D721Med (cell line): ENCODE measurements at regions not wholly inside any gene's neighbourhood (a gene's known extent, or its start where the extent isn't known, plus 50 kb on each side); places are given as distances from the start of the nearest gene placed in this dataset.

ENCODE experiments used
- DNase-seq: peaks from one replicate; pipeline ENCODE4 v3.0.0; 2011; ENCODE audit warnings: low spot score; ENCODE audit not compliant: insufficient read length
- FAIRE-seq: peaks from 2 replicates; lab custom pipeline; 2011; peaks lifted over from hg19 to GRCh38; lab: Jason Lieb, UNC
- TF ChIP-seq, protein P1 (sequence below): IDR thresholded peaks from 2 replicates; pipeline ENCODE4 v1.5.1; 2012; ENCODE audit warnings: mild to moderate bottlenecking, control low read depth; ENCODE audit not compliant: insufficient read depth; ENCODE audit errors: missing control alignments

DNA sequence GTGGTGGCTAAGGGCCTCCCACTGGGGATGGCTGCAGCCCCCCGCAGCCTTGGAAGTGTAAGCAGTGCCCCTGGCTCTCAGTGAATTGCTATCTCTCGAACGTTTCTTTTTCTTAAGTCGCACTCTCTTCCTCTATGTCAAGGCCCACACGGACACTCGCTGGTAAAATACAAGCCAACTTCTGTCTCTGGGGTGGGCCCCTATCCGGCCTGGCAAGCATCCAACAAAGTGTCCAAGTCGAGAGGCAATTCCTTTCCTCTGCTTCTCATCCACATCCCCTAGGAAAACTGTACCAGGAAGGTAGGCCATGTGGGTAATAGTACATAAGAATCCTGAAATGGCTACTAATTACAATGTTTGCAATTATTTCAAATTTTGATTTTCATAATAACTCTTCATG is 194.9 kb upstream of the MGMT start:
- DNase-seq: no peak
- TF ChIP-seq, protein P1, sequence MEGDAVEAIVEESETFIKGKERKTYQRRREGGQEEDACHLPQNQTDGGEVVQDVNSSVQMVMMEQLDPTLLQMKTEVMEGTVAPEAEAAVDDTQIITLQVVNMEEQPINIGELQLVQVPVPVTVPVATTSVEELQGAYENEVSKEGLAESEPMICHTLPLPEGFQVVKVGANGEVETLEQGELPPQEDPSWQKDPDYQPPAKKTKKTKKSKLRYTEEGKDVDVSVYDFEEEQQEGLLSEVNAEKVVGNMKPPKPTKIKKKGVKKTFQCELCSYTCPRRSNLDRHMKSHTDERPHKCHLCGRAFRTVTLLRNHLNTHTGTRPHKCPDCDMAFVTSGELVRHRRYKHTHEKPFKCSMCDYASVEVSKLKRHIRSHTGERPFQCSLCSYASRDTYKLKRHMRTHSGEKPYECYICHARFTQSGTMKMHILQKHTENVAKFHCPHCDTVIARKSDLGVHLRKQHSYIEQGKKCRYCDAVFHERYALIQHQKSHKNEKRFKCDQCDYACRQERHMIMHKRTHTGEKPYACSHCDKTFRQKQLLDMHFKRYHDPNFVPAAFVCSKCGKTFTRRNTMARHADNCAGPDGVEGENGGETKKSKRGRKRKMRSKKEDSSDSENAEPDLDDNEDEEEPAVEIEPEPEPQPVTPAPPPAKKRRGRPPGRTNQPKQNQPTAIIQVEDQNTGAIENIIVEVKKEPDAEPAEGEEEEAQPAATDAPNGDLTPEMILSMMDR: no peak
- no peak for FAIRE-seq

DNA sequence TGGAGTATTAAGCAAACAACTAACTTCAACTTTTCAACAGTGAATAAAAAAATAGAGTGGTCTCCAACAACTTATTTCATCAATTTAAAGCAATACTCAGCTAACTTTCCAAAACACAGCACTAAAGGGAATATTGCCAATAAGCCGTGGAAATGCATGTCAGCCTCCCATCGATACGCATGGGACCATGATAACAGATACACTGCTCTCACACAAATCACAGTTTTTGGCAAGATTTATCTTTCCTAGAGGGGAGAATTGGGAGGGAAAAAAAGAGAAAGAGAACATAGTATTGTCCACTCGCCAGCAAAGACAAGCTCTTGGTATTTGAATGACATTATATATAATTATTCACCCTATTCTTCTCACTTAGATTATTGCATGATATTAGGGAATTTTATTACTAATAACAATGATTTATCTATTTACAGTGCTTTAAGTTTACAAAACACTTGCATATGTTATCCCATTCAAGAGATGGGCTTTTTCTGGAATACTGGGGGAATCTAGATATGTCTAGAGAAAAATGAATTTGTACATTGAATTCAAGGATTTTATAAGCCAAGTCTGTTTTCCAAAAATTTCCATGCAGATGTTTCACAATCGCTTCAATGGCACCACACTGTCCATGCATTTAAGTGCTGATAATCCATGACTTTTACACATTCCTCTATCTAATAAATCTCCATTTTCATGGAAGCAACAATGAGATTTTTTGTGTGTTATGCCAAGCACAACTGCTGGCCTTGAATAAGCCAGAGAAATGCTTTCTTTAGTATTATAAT is 194.0 kb upstream of the MGMT start:
- FAIRE-seq (no peak), DNase-seq (no peak)
- TF ChIP-seq, protein P1: no peak

DNA sequence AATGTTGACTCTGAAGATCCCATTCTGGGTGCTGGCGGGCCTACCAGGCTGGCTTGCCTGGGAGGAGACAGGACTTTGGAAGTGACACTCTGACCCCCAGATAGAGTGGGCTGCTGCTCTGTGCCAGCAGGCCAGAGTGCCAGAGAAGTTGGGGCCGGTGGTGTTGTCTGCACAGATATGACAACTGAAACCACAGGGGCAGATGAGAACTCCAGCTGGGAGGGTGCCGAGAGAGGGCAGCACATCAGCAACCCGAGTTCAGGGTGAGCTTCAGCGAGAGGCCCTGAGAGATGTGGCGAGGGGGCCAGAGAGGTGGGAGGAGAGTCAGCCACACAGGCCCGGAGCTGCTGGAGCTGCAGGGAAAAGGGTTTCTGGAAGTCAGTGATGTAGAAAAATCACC is 193.2 kb upstream of the MGMT start:
- no peak for DNase-seq
- FAIRE-seq: no peak
- TF ChIP-seq, protein P1: no peak

DNA sequence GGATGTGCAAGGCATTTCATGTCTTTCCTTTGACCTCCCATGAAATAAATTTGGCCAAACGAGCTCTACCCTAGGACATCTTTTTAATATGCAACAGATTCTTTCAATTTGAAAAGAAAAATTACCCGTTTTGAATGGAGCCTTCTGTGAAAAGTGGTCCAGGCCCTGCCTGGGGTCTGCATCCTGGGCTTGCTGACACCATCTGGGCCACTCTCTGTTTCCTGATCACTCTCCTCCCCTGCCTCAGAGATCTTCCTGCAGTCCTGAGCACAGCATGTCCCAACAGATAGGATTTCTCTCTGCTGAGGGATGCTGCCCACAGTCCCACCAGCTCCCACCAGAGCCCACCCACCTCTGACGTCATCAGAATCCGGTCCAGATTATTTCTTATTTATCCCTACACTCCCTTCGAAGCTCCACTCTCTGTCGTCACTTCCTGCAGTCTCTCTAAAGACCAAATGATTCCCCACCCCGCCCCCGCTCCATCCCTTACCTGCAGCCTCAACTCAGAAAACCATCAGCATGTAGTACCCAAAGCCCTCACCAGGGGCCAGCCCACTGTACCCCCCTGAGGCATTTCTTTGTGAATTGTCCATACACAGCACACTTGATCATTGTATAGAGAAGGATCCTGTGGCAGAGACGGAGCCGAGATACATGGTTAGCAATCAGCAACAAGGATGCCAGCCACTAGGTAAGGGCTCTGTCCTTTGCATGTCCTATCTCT is 192.1 kb upstream of the MGMT start:
- no peak for FAIRE-seq
- DNase-seq: no peak
- TF ChIP-seq, protein P1: no peak

DNA sequence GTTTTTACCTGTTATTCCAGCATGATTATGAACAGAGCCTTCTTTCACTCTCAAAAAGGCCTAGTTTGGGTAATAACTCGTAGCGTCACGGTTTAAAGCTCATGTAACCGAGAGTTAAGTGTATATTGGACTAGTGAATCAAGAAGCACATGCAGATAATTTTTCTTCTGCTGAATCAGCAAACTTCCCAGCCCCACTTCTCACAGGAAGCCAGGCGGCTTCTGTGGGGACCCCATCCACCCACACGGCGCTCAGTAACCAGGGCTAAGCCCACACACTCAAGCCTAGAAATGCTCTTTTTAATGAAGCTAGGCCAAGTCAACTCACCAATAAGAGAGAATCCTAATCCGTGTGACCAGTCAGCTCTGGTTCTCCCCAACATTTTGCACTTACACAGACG is 191.2 kb upstream of the MGMT start:
- no peak for FAIRE-seq
- TF ChIP-seq, protein P1: no peak
- no peak for DNase-seq

DNA sequence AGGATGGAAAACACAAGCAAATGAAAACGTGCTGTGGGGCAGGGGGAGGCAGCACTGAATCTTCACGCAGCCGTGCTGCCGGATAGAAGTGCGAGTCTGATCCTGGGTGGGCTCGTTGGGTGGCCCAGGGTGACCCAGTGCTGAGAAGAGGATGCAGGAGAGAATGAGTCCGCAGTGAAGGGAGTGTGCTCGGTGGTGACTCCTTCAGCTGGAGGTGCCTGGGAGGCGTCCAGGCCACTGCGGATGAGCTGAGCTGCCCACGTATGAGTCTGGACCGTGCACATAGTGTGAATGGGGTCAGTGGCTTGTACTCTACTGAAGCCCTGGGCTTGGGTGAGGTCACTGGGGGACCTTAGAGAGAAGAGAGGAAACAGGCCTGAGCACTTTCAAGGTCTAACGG is 190.0 kb upstream of the MGMT start:
- TF ChIP-seq, protein P1: no peak
- DNase-seq (no peak), FAIRE-seq (no peak)

DNA sequence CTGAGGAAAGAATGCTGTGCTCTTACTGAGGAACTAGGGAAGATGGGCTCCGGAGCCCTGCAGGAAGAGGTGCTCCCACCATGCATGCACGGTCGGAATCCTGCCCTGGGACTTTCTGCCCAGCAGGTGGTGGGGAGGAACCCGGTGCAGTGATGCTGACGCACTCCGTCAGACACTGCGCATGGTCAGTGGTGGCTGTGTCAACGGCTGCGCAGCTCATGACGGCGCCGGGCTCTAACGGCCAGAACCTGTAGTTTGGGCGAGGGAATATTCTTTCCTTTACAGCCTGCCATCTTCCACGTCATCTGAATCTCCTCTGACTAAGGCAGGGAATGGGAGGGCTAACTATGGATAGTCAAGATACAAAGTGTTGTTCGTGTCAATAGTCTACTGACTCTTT is 189.2 kb upstream of the MGMT start:
- DNase-seq (no peak), FAIRE-seq (no peak)
- TF ChIP-seq, protein P1: no peak
